22Rv1 (cell line): ENCODE measurements at regions not wholly inside any gene's neighbourhood (a gene's known extent, or its start where the extent isn't known, plus 50 kb on each side); places are given as distances from the start of the nearest gene placed in this dataset.

ENCODE experiments used
- CTCF ChIP-seq: fragments of 450-650 bp; IDR thresholded peaks from 2 replicates; pipeline ENCODE4 v1.5.1; 2017; ENCODE audit warnings: mild to moderate bottlenecking
- ZFX ChIP-seq: fragments of 450-650 bp; IDR thresholded peaks from 2 replicates; pipeline ENCODE4 v1.6.1; 2017; ENCODE audit warnings: antibody characterized with exemption, borderline replicate concordance

DNA sequence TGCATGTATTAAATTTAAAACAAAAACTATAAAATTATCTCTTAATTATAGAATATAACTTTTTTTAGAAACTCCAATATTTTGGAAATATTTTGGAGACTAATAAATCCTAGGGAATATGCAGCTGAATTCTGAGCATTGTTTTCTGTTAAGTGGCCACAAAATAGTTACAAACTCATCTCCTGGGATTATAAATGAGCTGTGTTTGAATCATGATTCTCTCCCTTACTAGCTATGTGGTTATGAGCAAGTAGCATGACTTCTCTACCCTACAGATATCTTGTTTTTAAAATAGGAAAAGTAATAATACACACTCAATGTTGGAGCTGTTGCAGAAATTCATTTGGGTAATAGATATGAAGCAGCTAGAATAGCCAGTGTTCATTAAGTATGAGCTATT lies 137.9 kb upstream of the ITGA4 start:
- no peak for TF ChIP-seq CTCF
- TF ChIP-seq ZFX: no peak
